Mucosa of descending colon (tissue), 3 donors: ENCODE measurements at regions not wholly inside any gene's neighbourhood (a gene's known extent, or its start where the extent isn't known, plus 50 kb on each side); places are given as distances from the start of the nearest gene placed in this dataset.
"Not testable (repeated sequence)": the region's sequence is repeated elsewhere in the genome, so short reads cannot be mapped to it uniquely, and the experiment has no call there.

ENCODE experiments used
- ATAC-seq: fragments of 200-7000 bp; cut with Tn5 transposase; one replicate; pipeline ENCODE4 v1.9.1; 2020; ENCODE audit warnings: mild to moderate bottlenecking, moderate library complexity
- DNase-seq, 3 donors: peaks; one replicate each; pipeline ENCODE4 v3.0.0-alpha.2; 2020
- H3K36me3 ChIP-seq: fragments of 200-600 bp; one replicate; pipeline ENCODE4 v1.8.0; 2021; ENCODE audit warnings: low read depth, mild to moderate bottlenecking
- H3K4me1 ChIP-seq: fragments of 200-600 bp; one replicate; pipeline ENCODE4 v1.8.0; 2021; ENCODE audit warnings: low read depth, mild to moderate bottlenecking
- H3K4me3 ChIP-seq: fragments of 200-600 bp; one replicate; pipeline ENCODE4 v1.8.0; 2021; ENCODE audit warnings: mild to moderate bottlenecking
- H3K9me3 ChIP-seq: fragments of 200-600 bp; one replicate; pipeline ENCODE4 v1.8.0; 2021; ENCODE audit warnings: mild to moderate bottlenecking
- CTCF ChIP-seq: fragments of 200-600 bp; IDR thresholded peaks from one replicate; pipeline ENCODE4 v1.8.0; 2022; ENCODE audit warnings: antibody characterized with exemption, mild to moderate bottlenecking
- intact Hi-C, 2 donors: fragments of 100-400 bp; cut with DNase I in 1 of 2; cut with micrococcal nuclease in 1 of 2; formaldehyde crosslinking; loops; one replicate each; pipeline versions ENCODE4 v1.11.0 to v1.11.1; 2022; cut with DNase I, micrococcal nuclease
- donor health status: DM: no; HTN: no; CAD: no; lungs with moderate emphysema.
- donor health status: DM: no; HTN: no; CAD: no.
- donor health status: DM: no; HTN: yes; CAD: no.

- DNase-seq (no peak), ATAC-seq (no peak)
- no peaks in the 10 kb centered on the region for H3K9me3 ChIP-seq
- no peaks in the 10 kb centered on the region for H3K36me3 ChIP-seq
- intact Hi-C loops, result no loop called here
- no peaks in the 10 kb centered on the region for H3K4me1 ChIP-seq
- TF ChIP-seq CTCF, result no peak
- no peak overlapping the region for H3K4me3 ChIP-seq
Measured at GRCh38 chr6:144462058-144462457, 176.9 kb downstream of the UTRN start.

- TF ChIP-seq CTCF, result no peak
- intact Hi-C loops, result no loop called here
- ATAC-seq, result no peak
- DNase-seq, result no peak
- Histone ChIP-seq H3K36me3 (no peaks in the 10 kb centered on the region), H3K9me3 (no peaks in the 10 kb centered on the region), H3K4me1 (no peaks in the 10 kb centered on the region), H3K4me3 (no peak overlapping the region)
Measured at GRCh38 chr6:144466716-144467115, 181.6 kb downstream of the UTRN start.

- no peak for TF ChIP-seq CTCF
- no peak for ATAC-seq
- intact Hi-C loops, result no loop called here
- Histone ChIP-seq H3K9me3 (no peaks in the 10 kb centered on the region), H3K4me3 (no peak overlapping the region), H3K4me1 (no peaks in the 10 kb centered on the region), H3K36me3 (no peaks in the 10 kb centered on the region)
- DNase-seq, result no peak
Measured at GRCh38 chr6:144467172-144467762, 182.1 kb downstream of the UTRN start.

- ATAC-seq (no peak), DNase-seq (no peak)
- H3K4me3 ChIP-seq, result no peak overlapping the region
- intact Hi-C loops, result no loop called here
- H3K36me3 ChIP-seq, result no peaks in the 10 kb centered on the region
- no peaks in the 10 kb centered on the region for H3K4me1 ChIP-seq
- TF ChIP-seq CTCF, result no peak
- H3K9me3 ChIP-seq, result no peaks in the 10 kb centered on the region
Measured at GRCh38 chr6:144467921-144468320, 182.8 kb downstream of the UTRN start.

- Histone ChIP-seq H3K4me1 (no peaks in the 10 kb centered on the region), H3K36me3 (no peaks in the 10 kb centered on the region), H3K9me3 (no peaks in the 10 kb centered on the region), H3K4me3 (no peak overlapping the region)
- intact Hi-C loops, result no loop called here
- ATAC-seq, result no peak
- no peak for DNase-seq
- no peak for TF ChIP-seq CTCF
Measured at GRCh38 chr6:144468709-144469108, 183.6 kb downstream of the UTRN start.

GRCh38 chr6:144469144-144469575 is 184.0 kb downstream of the UTRN start:
- TF ChIP-seq CTCF, result no peak
- Histone ChIP-seq H3K4me1 (no peaks in the 10 kb centered on the region), H3K9me3 (no peaks in the 10 kb centered on the region), H3K4me3 (no peak overlapping the region), H3K36me3 (no peaks in the 10 kb centered on the region)
- intact Hi-C loops, result no loop called here
- DNase-seq, result no peak
- no peak for ATAC-seq

- H3K4me3 ChIP-seq, H3K4me1 ChIP-seq, H3K36me3 ChIP-seq, ATAC-seq, DNase-seq, H3K9me3 ChIP-seq, intact Hi-C loops: not testable (repeated sequence)
Measured at GRCh38 chr6:144470201-144470600, 185.1 kb downstream of the UTRN start.
